Gastrocnemius medialis (tissue), 4 donors: ENCODE measurements at regions not wholly inside any gene's neighbourhood (a gene's known extent, or its start where the extent isn't known, plus 50 kb on each side); places are given as distances from the start of the nearest gene placed in this dataset.

Experiments used
- POLR2A ChIP-seq, 2 donors: fragments of 450-650 bp; IDR thresholded peaks; one replicate each; pipeline ENCODE4 v1.6.1; 2017; ENCODE audit warnings: antibody characterized with exemption in 2 of 2, mild to moderate bottlenecking in 2 of 2, moderate library complexity in 2 of 2
- TF ChIP-seq, protein P1 (sequence below), 5 experiments: fragments of 450-650 bp in 3 of 5; fragments of 200-600 bp in 2 of 5; sonication (generic) in 2 of 5; IDR thresholded peaks in 4 of 5; conservative IDR thresholded peaks in 1 of 5; 1 replicate in 4 of 5; 2 replicates in 1 of 5; pipeline ENCODE4 v1.5.1; 2016 to 2019; ENCODE audit warnings: antibody characterized with exemption in 5 of 5, mild to moderate bottlenecking in 3 of 5, moderate library complexity in 3 of 5

DNA sequence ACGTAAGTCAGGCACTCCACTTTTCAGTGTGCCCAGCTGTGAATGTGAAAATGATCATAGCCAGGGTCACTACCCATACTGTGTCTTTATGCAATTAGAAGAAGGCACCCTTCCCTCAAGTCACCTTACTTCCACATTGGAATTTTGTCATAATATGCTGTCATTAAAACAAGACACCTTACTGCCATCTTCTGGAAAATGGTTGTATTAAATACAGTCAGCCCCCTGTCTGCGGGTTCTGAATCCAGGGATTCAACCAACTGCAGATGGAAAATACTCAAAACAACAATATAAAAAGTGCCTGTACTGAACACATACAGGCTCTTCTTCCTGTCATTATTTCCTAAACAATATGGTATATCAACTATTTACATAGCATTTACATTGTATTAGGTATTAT, 70.2 kb upstream of the TBX5 start:
- TF ChIP-seq, protein P1, sequence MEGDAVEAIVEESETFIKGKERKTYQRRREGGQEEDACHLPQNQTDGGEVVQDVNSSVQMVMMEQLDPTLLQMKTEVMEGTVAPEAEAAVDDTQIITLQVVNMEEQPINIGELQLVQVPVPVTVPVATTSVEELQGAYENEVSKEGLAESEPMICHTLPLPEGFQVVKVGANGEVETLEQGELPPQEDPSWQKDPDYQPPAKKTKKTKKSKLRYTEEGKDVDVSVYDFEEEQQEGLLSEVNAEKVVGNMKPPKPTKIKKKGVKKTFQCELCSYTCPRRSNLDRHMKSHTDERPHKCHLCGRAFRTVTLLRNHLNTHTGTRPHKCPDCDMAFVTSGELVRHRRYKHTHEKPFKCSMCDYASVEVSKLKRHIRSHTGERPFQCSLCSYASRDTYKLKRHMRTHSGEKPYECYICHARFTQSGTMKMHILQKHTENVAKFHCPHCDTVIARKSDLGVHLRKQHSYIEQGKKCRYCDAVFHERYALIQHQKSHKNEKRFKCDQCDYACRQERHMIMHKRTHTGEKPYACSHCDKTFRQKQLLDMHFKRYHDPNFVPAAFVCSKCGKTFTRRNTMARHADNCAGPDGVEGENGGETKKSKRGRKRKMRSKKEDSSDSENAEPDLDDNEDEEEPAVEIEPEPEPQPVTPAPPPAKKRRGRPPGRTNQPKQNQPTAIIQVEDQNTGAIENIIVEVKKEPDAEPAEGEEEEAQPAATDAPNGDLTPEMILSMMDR (IDR thresholded peaks at IDR 0.05 in 4 of 5, conservative IDR thresholded peaks at IDR 0.05 in 1 of 5), result no peak
- no peak for TF ChIP-seq POLR2A (IDR thresholded peaks at IDR 0.05)
